ENCODE measurements at regions not wholly inside any gene's neighbourhood (a gene's known extent, or its start where the extent isn't known, plus 50 kb on each side); places are given as distances from the start of the nearest gene placed in this dataset.

DNA sequence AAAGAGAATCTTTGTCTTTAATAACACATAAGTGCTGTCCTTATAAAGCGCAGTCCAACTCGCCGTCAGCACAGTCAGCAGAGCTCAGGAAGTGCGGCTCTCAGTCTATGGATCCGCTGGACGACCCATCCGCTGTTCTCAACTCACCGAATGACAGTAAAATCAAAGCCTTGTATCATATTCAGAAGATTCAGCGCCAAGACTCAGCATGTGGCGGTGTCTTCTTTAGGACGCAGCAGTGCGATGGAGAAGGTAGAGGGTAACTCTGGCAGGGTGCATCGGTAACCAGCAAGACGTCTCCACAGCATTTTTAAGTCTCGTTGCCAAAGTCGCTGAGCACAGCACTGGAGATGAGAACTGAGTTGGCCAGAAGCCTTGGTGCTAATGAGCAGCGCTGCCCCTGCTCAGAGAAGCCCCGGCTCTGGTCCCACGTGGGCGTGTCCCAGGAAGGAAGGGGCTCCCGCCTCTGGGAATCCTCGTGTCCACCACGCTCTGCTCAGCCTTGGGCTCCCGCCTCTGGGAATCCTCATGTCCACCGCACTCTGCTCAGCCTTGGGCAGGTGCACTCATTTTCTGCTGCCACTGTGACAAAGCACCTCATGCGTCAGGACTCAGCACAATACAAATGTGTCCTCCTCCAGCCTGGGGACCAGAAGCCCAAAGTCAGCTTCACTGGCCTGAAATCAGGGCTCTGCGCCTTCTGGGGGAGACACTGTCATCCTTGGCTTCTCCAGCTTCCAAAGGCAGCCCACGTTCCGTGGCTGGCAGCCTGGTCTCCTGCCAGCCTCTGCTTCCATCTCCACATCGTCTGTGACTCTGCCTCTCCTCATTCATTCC lies 238.0 kb upstream of the SALL3 start:
- Histone ChIP-seq H3K27me3 (ENCODE audit: control insufficient read depth, insufficient read depth, low read length) (no peaks in the 10 kb centered on the region), H3K36me3 (ENCODE audit: control insufficient read depth, insufficient read depth, low read length) (no peaks in the 10 kb centered on the region), H3K4me3 (ENCODE audit: low read depth, low read length) (no peak overlapping the region)
- DNase-seq (ENCODE audit: low read depth), result no peak
- no peak for TF ChIP-seq CTCF (IDR thresholded peaks at IDR 0.05; ENCODE audit: insufficient read depth, low read length, poor library complexity, severe bottlenecking)

- Histone ChIP-seq H3K27me3 (ENCODE audit: control insufficient read depth, insufficient read depth, low read length) (no peaks in the 10 kb centered on the region), H3K4me3 (ENCODE audit: low read depth, low read length) (no peak overlapping the region), H3K36me3 (ENCODE audit: control insufficient read depth, insufficient read depth, low read length) (no peaks in the 10 kb centered on the region)
- TF ChIP-seq CTCF (IDR thresholded peaks at IDR 0.05; ENCODE audit: insufficient read depth, low read length, poor library complexity, severe bottlenecking), result no peak
- DNase-seq (ENCODE audit: low read depth), result no peak
Observed at GRCh38 chr18:78742218-78742745, 237.3 kb upstream of the SALL3 start.

GRCh38 chr18:78743078-78743477 lies 236.5 kb upstream of the SALL3 start:
- no peak for TF ChIP-seq CTCF (IDR thresholded peaks at IDR 0.05; ENCODE audit: insufficient read depth, low read length, poor library complexity, severe bottlenecking)
- no peak for DNase-seq (ENCODE audit: low read depth)
- no peaks in the 10 kb centered on the region for H3K36me3 ChIP-seq (ENCODE audit: control insufficient read depth, insufficient read depth, low read length)
- no peaks in the 10 kb centered on the region for H3K27me3 ChIP-seq (ENCODE audit: control insufficient read depth, insufficient read depth, low read length)
- H3K4me3 ChIP-seq (ENCODE audit: low read depth, low read length), result no peak overlapping the region

- TF ChIP-seq CTCF (IDR thresholded peaks at IDR 0.05; ENCODE audit: insufficient read depth, low read length, poor library complexity, severe bottlenecking), result no peak
- no peaks in the 10 kb centered on the region for H3K27me3 ChIP-seq (ENCODE audit: control insufficient read depth, insufficient read depth, low read length)
Observed at GRCh38 chr18:78751664-78752063, 228.0 kb upstream of the SALL3 start.

GRCh38 chr18:78753240-78753639 lies 226.4 kb upstream of the SALL3 start:
- Histone ChIP-seq H3K27me3 (ENCODE audit: control insufficient read depth, insufficient read depth, low read length) (no peaks in the 10 kb centered on the region), H3K4me3 (ENCODE audit: low read depth, low read length) (no peak overlapping the region), H3K36me3 (ENCODE audit: control insufficient read depth, insufficient read depth, low read length) (no peaks in the 10 kb centered on the region)
- TF ChIP-seq CTCF (IDR thresholded peaks at IDR 0.05; ENCODE audit: insufficient read depth, low read length, poor library complexity, severe bottlenecking), result no peak
- no peak for DNase-seq (ENCODE audit: low read depth)

More at GRCh38 chr18:78751664-78752063, 228.0 kb upstream of the SALL3 start:
- no peak for DNase-seq (ENCODE audit: low read depth)
- H3K36me3 ChIP-seq (ENCODE audit: control insufficient read depth, insufficient read depth, low read length), result no peaks in the 10 kb centered on the region
- no peak overlapping the region for H3K4me3 ChIP-seq (ENCODE audit: low read depth, low read length)
